ENCODE measurements at regions not wholly inside any gene's neighbourhood (a gene's known extent, or its start where the extent isn't known, plus 50 kb on each side); places are given as distances from the start of the nearest gene placed in this dataset.

DNA sequence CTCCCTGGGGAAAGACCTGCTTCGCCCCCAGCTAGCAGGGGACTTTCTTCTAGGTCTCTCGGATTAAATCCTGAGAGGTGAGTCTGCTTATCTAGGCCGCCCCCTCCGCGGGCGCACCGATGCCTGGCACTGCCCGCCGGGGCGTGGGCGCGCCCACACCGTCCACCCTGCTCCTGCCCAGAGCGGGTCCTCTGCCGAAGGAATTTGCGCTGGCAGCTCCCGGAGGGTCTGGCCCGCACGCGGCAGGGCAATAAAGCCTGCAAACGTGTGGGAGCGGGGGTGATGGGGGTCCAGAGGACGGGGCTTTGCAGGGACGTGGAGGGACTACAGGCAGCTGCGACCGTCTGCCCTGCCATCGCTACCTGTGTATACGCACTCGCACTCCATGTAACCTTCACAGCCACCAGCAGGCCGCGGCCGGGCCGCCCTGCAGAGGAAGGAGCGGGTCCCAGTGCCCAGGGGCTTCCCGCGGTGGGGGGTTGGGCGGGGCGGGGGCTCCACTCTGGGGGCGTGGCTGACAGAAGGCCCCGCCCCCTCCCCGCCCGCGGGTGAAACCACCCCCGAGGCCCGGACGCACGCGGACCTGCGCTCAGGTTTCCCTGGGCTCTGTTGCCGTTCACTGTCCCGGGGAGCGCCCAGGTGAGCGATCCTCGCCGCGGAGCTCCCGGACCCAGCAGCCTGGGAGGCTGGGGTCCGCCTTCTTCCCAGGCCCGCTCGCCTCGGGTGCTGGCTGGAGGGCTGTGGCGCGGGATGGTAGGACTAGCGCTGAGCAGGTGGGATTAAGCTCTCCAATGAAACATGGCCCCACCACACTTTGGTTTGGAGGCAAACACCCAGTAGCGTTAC is 174.5 kb upstream of the HS6ST1 start:
- no peak overlapping the region for H3K27ac ChIP-seq (ENCODE audit: low read depth, low read length)
- H3K4me1 ChIP-seq (ENCODE audit: insufficient read depth, low read length), result no peaks in the 10 kb centered on the region
- no peaks in the 10 kb centered on the region for H3K9me3 ChIP-seq (ENCODE audit: low read depth, low read length)
- DNase-seq (ENCODE audit: insufficient read length, low spot score, missing footprints), result peak; percentile 64
- no peak overlapping the region for H3K4me2 ChIP-seq (ENCODE audit: insufficient read depth, low read length)
- H2AFZ ChIP-seq (ENCODE audit: low read length), result no peak overlapping the region
- peaks cover 11% of the 10 kb centered on the region for H3K27me3 ChIP-seq (ENCODE audit: insufficient read depth, low read length)
- no peaks in the 10 kb centered on the region for H3K79me2 ChIP-seq (ENCODE audit: insufficient read depth, low read length)
- no peaks in the 10 kb centered on the region for H4K20me1 ChIP-seq (ENCODE audit: insufficient read depth, low read length)
- no peak overlapping the region for H3K4me3 ChIP-seq (ENCODE audit: insufficient read depth, low read length)
- no peak for TF ChIP-seq CTCF (IDR thresholded peaks at IDR 0.05; ENCODE audit: extremely low read depth, low read depth, low read length)
- H3K36me3 ChIP-seq (ENCODE audit: insufficient read depth, low read length), result no peaks in the 10 kb centered on the region

DNA sequence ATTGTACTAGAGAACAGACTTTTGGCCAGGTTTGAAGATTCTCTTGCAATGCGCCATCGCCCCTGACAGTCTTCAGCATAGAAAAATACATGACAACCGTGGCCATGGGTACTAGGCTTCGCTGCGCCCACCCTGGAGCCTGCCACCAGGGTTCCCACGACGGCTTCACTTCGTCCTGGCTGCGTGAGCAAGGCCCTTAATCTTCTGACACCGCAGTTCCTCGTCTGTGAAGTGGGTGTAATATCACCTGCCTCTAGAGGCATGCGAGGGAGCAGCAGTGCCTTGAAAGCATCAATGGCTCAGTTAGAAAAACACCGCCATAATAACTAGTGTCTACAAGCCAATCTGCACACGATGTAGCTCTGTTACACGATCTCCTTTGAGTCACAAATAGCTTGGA is 175.2 kb upstream of the HS6ST1 start:
- no peaks in the 10 kb centered on the region for H4K20me1 ChIP-seq (ENCODE audit: insufficient read depth, low read length)
- H3K79me2 ChIP-seq (ENCODE audit: insufficient read depth, low read length), result no peaks in the 10 kb centered on the region
- H3K4me1 ChIP-seq (ENCODE audit: insufficient read depth, low read length), result no peaks in the 10 kb centered on the region
- no peak overlapping the region for H3K4me3 ChIP-seq (ENCODE audit: insufficient read depth, low read length)
- no peaks in the 10 kb centered on the region for H3K9me3 ChIP-seq (ENCODE audit: low read depth, low read length)
- no peak overlapping the region for H2AFZ ChIP-seq (ENCODE audit: low read length)
- no peak overlapping the region for H3K4me2 ChIP-seq (ENCODE audit: insufficient read depth, low read length)
- no peak for DNase-seq (ENCODE audit: insufficient read length, low spot score, missing footprints)
- no peak for TF ChIP-seq CTCF (IDR thresholded peaks at IDR 0.05; ENCODE audit: extremely low read depth, low read depth, low read length)
- H3K27ac ChIP-seq (ENCODE audit: low read depth, low read length), result no peak overlapping the region
- H3K36me3 ChIP-seq (ENCODE audit: insufficient read depth, low read length), result no peaks in the 10 kb centered on the region
- peaks cover 11% of the 10 kb centered on the region for H3K27me3 ChIP-seq (ENCODE audit: insufficient read depth, low read length)

DNA sequence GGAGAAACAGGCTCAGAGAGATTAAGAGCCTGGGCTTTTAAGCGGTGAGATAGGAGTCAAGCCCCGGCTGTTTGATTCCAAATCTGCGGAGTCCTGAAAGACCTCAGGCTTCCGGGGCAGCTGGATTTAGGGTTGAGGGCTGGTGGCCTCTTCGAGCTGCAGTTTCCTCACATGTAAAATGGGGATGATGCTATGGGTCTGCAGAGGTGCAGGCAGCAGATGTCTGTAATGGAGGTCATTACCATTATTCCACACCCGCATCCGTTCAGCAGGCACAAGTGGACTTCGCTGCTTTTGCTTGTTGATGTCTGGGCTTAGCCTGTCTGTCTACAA is 175.6 kb upstream of the HS6ST1 start:
- Histone ChIP-seq H3K4me1 (ENCODE audit: insufficient read depth, low read length) (no peaks in the 10 kb centered on the region), H3K79me2 (ENCODE audit: insufficient read depth, low read length) (no peaks in the 10 kb centered on the region), H3K36me3 (ENCODE audit: insufficient read depth, low read length) (no peaks in the 10 kb centered on the region), H2AFZ (ENCODE audit: low read length) (no peak overlapping the region), H3K27me3 (ENCODE audit: insufficient read depth, low read length) (peaks cover 9% of the 10 kb centered on the region), H3K27ac (ENCODE audit: low read depth, low read length) (no peak overlapping the region), H3K9me3 (ENCODE audit: low read depth, low read length) (no peaks in the 10 kb centered on the region), H3K4me3 (ENCODE audit: insufficient read depth, low read length) (no peak overlapping the region), H4K20me1 (ENCODE audit: insufficient read depth, low read length) (no peaks in the 10 kb centered on the region), H3K4me2 (ENCODE audit: insufficient read depth, low read length) (no peak overlapping the region)
- TF ChIP-seq CTCF (IDR thresholded peaks at IDR 0.05; ENCODE audit: extremely low read depth, low read depth, low read length), result no peak
- peak; percentile 11 for DNase-seq (ENCODE audit: insufficient read length, low spot score, missing footprints)

GRCh38 chr2:128494640-128495321 is 176.1 kb upstream of the HS6ST1 start:
- no peak overlapping the region for H3K27ac ChIP-seq (ENCODE audit: low read depth, low read length)
- no peak overlapping the region for H3K4me2 ChIP-seq (ENCODE audit: insufficient read depth, low read length)
- H2AFZ ChIP-seq (ENCODE audit: low read length), result no peak overlapping the region
- no peaks in the 10 kb centered on the region for H3K36me3 ChIP-seq (ENCODE audit: insufficient read depth, low read length)
- H4K20me1 ChIP-seq (ENCODE audit: insufficient read depth, low read length), result no peaks in the 10 kb centered on the region
- no peaks in the 10 kb centered on the region for H3K9me3 ChIP-seq (ENCODE audit: low read depth, low read length)
- H3K27me3 ChIP-seq (ENCODE audit: insufficient read depth, low read length), result peaks cover 8% of the 10 kb centered on the region
- H3K79me2 ChIP-seq (ENCODE audit: insufficient read depth, low read length), result no peaks in the 10 kb centered on the region
- H3K4me3 ChIP-seq (ENCODE audit: insufficient read depth, low read length), result no peak overlapping the region
- H3K4me1 ChIP-seq (ENCODE audit: insufficient read depth, low read length), result no peaks in the 10 kb centered on the region
- peak; percentile 65 for DNase-seq (ENCODE audit: insufficient read length, low spot score, missing footprints)
- TF ChIP-seq CTCF (IDR thresholded peaks at IDR 0.05; ENCODE audit: extremely low read depth, low read depth, low read length), result no peak
